HG03039 (cell line): ENCODE measurements at regions not wholly inside any gene's neighbourhood (a gene's known extent, or its start where the extent isn't known, plus 50 kb on each side); places are given as distances from the start of the nearest gene placed in this dataset.

Experiments used
- ATAC-seq: cut with Tn5 transposase; IDR thresholded peaks from one replicate; pipeline ENCODE4 v1.9.1; 2021; ENCODE audit warnings: mild to moderate bottlenecking, moderate library complexity; ENCODE audit not compliant: unreplicated experiment

GRCh38 chr5:68953875-68954617, 139.8 kb upstream of the SLC30A5 start:
- no peak for ATAC-seq

DNA sequence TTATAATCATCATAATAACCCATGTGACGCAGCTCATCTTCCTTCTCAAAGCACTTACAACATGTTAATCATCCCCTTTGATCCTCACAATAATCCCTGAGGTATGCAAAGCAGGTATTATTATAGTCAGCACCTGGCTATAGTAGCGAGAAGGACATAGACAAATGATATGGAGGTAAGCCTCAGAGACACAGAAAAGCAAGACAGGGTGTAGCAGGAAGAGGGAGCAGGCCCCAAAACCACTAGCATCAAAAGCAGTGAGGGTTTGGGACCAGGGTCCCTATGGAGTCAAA, 139.2 kb upstream of the SLC30A5 start:
- ATAC-seq: no peak

- no peak for ATAC-seq
Observed at GRCh38 chr5:68957591-68957990, 136.2 kb upstream of the SLC30A5 start.

GRCh38 chr5:68958428-68958827, 135.4 kb upstream of the SLC30A5 start:
- no peak for ATAC-seq

- no peak for ATAC-seq
Observed at GRCh38 chr5:68960456-68960855, 133.4 kb upstream of the SLC30A5 start.

DNA sequence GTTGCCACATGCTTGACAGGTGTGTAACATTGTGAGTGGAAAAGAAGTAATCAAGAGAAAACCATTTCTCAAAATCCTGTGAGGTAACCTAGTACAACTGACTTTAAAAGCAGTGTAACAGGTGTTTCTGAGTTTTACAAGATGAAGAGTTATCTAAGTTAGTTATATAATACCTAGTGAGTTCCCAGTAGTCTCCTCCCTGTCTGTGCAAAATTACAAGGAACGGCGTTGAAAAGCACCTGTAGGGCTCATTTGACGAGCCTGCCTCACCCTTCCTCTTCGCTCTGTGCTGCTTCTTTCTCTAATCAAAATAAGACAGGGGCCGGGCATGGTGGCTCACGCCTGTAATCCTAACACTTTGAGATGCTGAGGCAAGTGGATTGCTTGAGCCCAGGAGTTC, 132.9 kb upstream of the SLC30A5 start:
- no peak for ATAC-seq

- ATAC-seq: no peak
Observed at GRCh38 chr5:68961762-68962161, 132.1 kb upstream of the SLC30A5 start.

DNA sequence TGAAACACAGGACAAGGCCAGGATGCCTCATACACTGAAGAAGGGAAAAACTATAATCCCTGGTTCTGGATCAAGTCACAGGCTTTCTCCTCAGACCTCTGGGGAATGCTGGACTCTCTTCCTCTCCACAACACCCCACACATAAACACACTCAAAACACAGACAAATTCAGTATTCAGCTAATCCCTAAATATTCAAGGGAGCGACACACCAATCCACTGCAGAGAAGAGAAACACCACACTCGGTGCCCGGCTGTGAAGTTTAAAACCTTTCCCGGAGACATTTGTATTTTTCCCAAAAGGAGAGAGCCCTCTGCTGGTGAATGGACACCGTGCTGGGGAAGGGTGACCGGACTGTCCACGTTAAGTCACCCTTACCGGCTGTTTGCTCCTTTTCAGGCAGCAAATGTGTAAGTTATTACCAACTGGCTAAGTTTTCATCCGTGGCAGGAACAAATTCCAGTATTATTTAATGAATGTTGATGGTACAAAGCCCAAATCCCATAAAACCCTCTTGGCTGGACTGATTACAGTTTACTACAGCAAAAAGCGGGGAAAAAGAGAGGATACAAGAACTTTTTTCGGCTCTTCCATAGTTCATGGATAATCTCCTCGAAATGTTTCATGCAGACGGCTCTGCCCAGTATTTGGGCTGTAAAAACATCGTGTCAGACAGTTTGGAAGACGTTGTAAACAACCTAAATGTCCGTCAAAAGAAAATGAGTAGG, 130.9 kb upstream of the SLC30A5 start:
- ATAC-seq: no peak

DNA sequence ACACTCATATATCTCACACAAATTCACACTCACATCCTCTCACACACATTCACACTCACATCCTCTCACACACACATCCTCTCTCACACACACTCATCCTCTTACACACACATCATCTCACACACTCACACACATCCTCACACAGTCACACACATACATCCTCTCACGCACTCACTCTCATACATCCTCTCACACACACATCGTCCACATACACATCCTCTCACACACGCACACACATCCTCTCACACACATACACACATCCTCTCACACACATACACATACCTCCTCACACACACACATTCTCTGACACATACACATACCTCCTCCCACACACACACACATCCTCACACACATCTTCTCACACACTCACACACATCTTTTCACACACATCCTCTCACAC, 129.1 kb upstream of the SLC30A5 start:
- no peak for ATAC-seq

- no peak for ATAC-seq
Observed at GRCh38 chr5:68965926-68966325, 127.9 kb upstream of the SLC30A5 start.

GRCh38 chr5:68966596-68966995, 127.2 kb upstream of the SLC30A5 start:
- ATAC-seq: no peak

DNA sequence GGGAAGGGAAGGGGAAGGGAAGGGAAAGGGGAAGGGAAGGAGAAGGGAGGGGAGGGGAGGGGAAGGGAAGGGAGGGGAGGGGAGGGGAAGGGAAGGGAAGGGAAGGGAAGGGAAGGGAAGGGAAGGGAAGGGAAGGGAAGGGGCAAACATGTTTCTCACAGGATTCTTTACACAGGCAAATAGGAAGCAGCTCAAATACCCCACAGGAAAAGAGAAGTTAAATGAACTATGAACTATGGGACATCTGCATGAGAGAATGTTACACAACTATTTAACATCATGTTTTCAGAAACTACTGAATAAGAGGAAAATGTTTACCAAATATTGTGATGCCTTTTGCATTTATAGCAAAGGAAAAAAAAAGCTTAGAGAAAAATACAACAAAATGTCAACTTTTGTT, 125.4 kb upstream of the SLC30A5 start:
- ATAC-seq: no peak

DNA sequence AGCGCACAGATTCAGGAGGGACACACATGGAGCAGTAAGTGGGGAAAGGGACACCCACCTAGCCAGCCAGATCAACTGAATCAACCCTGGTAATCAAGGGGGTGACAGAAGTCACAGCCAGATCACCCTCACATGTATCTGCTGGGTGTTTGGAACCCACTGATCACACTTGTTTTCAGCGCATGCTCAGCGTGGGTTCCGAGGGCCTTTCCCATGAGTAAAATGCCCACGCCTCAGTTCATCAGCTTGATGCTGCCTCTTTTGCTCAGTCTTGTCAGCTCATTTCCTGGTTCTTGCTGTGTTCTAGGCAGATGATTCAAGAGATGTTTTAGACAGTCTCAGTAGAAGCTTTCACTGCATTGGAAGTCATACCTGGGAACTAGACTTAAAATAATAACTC, 123.2 kb upstream of the SLC30A5 start:
- ATAC-seq: no peak

DNA sequence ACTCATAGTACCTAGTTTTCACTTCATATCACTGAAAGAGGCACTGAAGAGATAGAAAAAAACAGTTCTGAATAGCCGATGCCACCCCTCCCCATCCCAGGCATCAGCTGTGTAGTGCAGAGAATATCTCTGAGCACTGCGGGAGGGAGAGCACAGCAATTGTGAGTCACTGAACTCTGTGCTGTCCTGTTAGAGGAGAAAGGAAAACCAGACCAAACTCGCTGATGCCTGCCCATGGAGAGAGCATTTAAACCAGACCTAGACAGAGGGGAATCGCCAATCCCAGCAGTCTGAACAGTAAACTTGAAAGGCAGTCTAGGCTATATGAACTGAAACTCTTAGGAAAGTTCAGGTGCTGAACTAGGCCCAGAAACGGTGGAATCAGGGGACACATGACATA, 120.1 kb upstream of the SLC30A5 start:
- ATAC-seq: no peak

- no peak for ATAC-seq
Observed at GRCh38 chr5:68983043-68983442, 110.8 kb upstream of the SLC30A5 start.

DNA sequence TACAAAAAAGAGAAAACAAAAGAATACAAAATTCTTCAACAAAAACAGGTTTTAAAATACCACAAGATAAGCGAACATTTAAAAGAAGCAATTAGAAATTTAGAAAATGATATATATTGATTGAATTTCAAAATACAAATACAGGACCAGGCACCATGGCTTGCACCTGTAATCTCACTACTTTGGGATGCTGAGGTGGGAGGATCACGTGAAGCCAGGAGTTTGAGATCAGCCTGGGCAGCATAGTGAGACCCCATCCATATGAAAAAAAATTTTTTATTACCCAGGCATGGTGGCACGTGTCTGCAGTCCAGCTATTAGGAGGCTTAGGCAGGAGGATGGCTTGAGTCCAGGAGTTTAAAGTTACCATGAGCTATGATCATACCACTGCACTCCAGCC, 109.9 kb upstream of the SLC30A5 start:
- no peak for ATAC-seq

DNA sequence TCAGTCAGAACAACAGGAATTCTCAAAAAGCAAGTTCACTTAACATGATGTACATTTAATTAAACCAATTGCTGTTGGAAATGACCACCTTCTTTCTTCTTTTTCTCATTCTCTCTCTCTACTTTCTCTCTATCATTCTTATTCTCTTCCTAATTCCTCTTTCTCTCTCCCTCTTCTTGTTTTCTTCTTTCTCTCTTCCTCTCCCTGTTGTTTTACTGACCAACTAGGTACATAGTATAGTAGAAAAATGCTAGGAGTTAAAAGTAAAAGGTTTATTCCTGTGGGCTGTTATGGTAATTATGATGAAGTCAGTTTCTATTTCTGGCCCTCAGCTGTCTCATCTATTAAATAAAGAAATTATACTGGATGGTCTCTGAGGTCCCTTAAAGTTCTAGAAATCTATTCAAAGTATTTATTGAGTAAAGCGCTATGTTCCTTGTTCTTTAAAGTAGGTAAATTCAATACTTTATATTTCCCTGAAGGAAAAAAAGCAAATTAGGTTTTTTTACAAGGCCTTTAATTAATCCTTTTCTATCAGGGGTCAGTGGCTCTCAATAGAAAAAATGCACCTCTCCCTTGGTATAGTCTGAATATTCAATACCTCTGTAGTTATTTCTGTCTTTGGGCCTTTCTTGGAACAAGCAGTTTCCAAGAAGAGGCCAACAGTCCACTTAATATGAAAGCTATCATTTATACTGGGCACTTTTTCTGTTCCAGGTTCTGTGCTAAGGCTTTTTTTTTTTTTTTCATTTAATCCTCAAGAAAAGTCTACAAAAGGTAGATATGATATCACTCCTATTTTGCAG, 102.3 kb upstream of the SLC30A5 start:
- ATAC-seq: no peak

- ATAC-seq: no peak
Observed at GRCh38 chr5:68994645-68995044, 99.2 kb upstream of the SLC30A5 start.

DNA sequence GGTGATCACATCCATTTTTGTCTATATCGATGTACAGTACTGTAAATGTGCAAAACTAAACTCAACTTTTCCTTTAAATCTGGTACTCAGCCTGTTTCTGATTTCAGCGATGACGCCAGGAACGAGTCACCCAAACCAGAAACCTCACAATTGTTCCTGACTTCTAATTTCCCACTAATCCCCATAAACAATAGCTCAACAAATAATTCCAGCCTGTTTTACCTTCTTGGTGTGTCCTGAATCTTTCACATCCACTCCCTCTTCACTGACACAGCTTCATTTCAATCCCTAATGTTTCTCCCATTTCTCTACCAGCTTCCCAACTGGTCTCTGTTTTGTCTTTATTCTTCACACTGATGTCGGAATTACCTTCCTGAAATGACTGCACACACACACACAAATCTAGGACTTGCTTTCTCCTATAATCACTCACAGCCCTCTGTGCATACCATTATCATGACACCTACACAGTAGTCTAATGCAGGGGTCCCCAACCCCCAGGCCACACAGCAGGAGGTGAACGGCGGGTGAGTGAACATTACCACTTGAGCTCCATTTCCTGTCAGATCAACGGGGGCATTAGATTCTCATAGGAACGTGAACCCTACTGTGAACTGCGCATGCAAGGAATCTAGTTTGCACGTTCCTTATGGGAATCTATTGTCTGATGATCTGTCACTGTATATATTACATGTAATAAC, 97.8 kb upstream of the SLC30A5 start:
- no peak for ATAC-seq

DNA sequence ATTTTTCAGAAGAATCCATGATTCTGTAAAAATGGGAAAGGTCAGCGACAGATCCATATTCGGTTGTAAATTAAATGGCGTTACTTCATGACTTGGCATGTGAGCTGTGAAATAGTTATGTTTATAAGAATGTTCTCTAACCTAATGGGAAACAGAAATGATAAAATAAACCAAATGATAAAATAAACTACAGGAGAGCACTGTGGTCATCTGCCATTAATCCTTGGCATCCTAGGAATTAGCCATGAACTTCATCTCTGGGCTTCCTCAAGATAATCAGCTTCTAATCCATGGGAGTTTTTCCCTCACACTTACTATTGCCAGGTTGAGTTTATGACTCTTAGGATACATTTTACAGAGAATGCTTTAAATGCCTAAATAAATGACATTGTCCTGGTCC, 94.6 kb upstream of the SLC30A5 start:
- no peak for ATAC-seq

GRCh38 chr5:69000216-69000919, 93.4 kb upstream of the SLC30A5 start:
- ATAC-seq: no peak
